HepG2 (cell line): ENCODE measurements at regions not wholly inside any gene's neighbourhood (a gene's known extent, or its start where the extent isn't known, plus 50 kb on each side); places are given as distances from the start of the nearest gene placed in this dataset.

Source experiments
- NONO ChIP-seq, 2 experiments: fragments of 450-650 bp in 1 of 2; sonication (generic) in 1 of 2; formaldehyde crosslinking in 1 of 2; IDR thresholded peaks in 1 of 2; conservative IDR thresholded peaks in 1 of 2; 2 replicates each; pipeline versions ENCODE4 v1.6.1 to v1.8.0; 2017 to 2022; ENCODE audit warnings: mild to moderate bottlenecking in 1 of 2, missing genetic modification reagents in 1 of 2, moderate library complexity in 1 of 2
- SCMH1 ChIP-seq: sonication (generic); formaldehyde crosslinking; IDR thresholded peaks from 2 replicates; pipeline ENCODE4 v1.9.0; 2021; ENCODE audit warnings: missing genetic modification reagents, mild to moderate bottlenecking, borderline replicate concordance
- ZNF12 ChIP-seq: sonication (generic); formaldehyde crosslinking; IDR thresholded peaks from 2 replicates; pipeline ENCODE4 v1.5.0; 2020; ENCODE audit warnings: missing genetic modification reagents
- ZNF318 ChIP-seq: sonication (generic); formaldehyde crosslinking; IDR thresholded peaks from 2 replicates; pipeline ENCODE4 v1.4.0; 2020; ENCODE audit warnings: mild to moderate bottlenecking, missing genetic modification reagents
- TF ChIP-seq, protein P1 (sequence below): IDR thresholded peaks from 2 replicates; pipeline ENCODE4 v1.6.1; 2016
- TF ChIP-seq, protein P2 (sequence below): IDR thresholded peaks from 2 replicates; pipeline ENCODE4 v1.6.1; 2016
- TF ChIP-seq, protein P3 (sequence below): sonication (generic); formaldehyde crosslinking; IDR thresholded peaks from 2 replicates; pipeline ENCODE4 v1.4.0; 2020; ENCODE audit warnings: missing genetic modification reagents, mild to moderate bottlenecking, borderline replicate concordance
- TF ChIP-seq, protein P4 (sequence below), 2 experiments: sonication (generic) in 1 of 2; formaldehyde crosslinking in 1 of 2; IDR thresholded peaks; 2 replicates each; pipeline versions ENCODE4 v1.4.0 to v1.6.1; 2016 to 2020; ENCODE audit warnings: borderline replicate concordance in 1 of 2, low read depth in 1 of 2, mild to moderate bottlenecking in 1 of 2, missing genetic modification reagents in 1 of 2

- TF ChIP-seq, protein P1, sequence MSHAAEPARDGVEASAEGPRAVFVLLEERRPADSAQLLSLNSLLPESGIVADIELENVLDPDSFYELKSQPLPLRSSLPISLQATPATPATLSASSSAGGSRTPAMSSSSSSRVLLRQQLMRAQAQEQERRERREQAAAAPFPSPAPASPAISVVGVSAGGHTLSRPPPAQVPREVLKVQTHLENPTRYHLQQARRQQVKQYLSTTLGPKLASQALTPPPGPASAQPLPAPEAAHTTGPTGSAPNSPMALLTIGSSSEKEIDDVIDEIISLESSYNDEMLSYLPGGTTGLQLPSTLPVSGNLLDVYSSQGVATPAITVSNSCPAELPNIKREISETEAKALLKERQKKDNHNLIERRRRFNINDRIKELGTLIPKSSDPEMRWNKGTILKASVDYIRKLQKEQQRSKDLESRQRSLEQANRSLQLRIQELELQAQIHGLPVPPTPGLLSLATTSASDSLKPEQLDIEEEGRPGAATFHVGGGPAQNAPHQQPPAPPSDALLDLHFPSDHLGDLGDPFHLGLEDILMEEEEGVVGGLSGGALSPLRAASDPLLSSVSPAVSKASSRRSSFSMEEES (CRISPR knock-in tag): peak; percentile 86
- TF ChIP-seq, protein P2, sequence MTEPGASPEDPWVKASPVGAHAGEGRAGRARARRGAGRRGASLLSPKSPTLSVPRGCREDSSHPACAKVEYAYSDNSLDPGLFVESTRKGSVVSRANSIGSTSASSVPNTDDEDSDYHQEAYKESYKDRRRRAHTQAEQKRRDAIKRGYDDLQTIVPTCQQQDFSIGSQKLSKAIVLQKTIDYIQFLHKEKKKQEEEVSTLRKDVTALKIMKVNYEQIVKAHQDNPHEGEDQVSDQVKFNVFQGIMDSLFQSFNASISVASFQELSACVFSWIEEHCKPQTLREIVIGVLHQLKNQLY (CRISPR knock-in tag): peak; percentile 24
- TF ChIP-seq, protein P3, sequence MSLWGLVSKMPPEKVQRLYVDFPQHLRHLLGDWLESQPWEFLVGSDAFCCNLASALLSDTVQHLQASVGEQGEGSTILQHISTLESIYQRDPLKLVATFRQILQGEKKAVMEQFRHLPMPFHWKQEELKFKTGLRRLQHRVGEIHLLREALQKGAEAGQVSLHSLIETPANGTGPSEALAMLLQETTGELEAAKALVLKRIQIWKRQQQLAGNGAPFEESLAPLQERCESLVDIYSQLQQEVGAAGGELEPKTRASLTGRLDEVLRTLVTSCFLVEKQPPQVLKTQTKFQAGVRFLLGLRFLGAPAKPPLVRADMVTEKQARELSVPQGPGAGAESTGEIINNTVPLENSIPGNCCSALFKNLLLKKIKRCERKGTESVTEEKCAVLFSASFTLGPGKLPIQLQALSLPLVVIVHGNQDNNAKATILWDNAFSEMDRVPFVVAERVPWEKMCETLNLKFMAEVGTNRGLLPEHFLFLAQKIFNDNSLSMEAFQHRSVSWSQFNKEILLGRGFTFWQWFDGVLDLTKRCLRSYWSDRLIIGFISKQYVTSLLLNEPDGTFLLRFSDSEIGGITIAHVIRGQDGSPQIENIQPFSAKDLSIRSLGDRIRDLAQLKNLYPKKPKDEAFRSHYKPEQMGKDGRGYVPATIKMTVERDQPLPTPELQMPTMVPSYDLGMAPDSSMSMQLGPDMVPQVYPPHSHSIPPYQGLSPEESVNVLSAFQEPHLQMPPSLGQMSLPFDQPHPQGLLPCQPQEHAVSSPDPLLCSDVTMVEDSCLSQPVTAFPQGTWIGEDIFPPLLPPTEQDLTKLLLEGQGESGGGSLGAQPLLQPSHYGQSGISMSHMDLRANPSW (CRISPR knock-in tag): peak; percentile 54; the same call in 1 of the 2 replicates
- TF ChIP-seq, protein P4, sequence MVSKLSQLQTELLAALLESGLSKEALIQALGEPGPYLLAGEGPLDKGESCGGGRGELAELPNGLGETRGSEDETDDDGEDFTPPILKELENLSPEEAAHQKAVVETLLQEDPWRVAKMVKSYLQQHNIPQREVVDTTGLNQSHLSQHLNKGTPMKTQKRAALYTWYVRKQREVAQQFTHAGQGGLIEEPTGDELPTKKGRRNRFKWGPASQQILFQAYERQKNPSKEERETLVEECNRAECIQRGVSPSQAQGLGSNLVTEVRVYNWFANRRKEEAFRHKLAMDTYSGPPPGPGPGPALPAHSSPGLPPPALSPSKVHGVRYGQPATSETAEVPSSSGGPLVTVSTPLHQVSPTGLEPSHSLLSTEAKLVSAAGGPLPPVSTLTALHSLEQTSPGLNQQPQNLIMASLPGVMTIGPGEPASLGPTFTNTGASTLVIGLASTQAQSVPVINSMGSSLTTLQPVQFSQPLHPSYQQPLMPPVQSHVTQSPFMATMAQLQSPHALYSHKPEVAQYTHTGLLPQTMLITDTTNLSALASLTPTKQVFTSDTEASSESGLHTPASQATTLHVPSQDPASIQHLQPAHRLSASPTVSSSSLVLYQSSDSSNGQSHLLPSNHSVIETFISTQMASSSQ (IDR thresholded peaks at IDR 0.05; ENCODE audit: low read depth): peak; percentile 80; the same call in 1 of the 2 replicates
- TF ChIP-seq, protein P4 (CRISPR knock-in tag; IDR thresholded peaks at IDR 0.05; ENCODE audit: borderline replicate concordance): peak; percentile 96
- TF ChIP-seq ZNF12 (peak; percentile 63), NONO (IDR thresholded peaks at IDR 0.05) (no peak), NONO (CRISPR knock-in tag; conservative IDR thresholded peaks at IDR 0.05) (peak; percentile 37; the same call in 1 of the 2 replicates), ZNF318 (CRISPR knock-in tag) (no peak), SCMH1 (CRISPR knock-in tag) (no peak)
Measured at GRCh38 chr2:62642429-62643099, 62.9 kb upstream of the EHBP1 start (continued).
